ENCODE measurements at regions not wholly inside any gene's neighbourhood (a gene's known extent, or its start where the extent isn't known, plus 50 kb on each side); places are given as distances from the start of the nearest gene placed in this dataset.
"Not testable (repeated sequence)": the region's sequence is repeated elsewhere in the genome, so short reads cannot be mapped to it uniquely, and the experiment has no call there.

DNA sequence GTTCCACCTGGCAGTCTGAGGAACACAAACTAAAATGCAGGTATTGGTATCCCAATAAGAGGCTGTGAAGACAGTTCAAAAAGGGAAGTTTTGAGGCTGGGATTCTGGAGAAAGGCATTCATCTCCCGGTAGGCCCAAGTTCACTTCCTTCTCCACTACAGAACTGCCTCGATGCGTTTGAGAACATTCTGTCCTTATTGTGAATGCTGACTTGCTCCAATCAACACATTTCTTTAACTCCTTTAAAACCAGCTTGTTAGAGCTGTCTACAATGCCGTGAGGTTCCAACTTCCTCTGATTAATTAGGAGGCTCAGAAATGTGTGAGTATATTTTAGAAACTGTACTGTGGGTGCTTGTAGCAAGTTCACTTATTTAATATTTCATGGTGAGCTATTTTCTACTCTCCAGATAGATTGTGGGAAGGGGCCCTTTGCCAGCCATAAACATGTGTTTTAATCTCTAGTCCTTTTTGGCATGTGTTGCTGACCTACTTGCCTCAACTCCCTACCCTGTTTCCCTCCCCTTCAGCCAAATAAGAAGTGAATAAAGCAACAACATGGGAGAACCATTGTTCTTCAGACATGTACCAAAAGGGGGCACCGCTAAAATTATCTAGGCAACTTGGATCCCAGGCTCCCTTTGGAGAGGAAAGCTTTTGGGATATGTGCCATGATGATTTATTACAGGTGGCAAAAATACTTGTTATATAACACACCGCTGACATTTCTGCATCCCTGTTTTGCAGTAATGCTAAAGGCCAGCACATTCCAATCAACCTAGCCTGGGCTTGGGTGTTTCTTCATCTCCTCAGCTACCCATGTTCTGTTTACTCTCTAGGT is 245.6 kb downstream of the BLID start:
- no peak for DNase-seq (ENCODE audit: low read depth)

DNA sequence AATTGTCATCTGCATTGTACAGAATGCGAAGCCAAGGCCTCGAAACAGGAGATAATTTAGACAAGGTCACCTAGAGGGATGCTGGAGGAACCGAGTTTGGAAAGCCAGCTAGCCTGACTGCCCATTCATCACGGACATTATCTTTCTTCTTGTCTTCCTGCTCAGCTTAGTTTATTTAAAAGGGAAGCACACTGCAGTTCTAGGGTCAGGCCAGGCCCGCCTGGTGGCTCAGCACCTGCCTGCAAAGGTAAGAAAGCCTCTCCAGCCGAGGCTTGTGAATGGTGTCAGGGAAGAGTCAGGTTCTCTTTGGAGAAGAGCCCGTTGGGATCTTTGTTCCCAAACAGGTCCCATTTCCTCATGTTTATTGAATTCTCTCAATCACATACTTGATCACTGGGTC is 246.5 kb downstream of the BLID start:
- no peak for DNase-seq (ENCODE audit: low read depth)

DNA sequence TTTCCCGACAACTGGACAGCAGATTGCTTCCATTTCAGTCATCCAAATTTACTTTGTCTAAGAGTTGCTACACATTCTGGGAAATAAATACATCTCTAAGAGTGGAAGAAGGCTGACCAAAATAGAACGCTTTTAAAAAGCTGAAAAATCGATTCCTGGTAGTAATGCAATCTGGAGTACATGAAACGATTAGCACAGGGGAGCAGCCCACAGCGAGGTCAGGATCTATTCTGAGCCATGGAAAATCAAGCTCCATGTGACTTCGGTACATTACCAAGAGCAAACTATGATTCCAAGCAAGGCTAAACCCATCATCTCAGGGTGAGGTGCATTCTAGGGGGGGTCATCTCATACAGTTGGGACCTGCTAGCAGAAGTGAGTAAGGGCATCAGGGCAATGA is 249.3 kb downstream of the BLID start:
- no peak for DNase-seq (ENCODE audit: low read depth)

DNA sequence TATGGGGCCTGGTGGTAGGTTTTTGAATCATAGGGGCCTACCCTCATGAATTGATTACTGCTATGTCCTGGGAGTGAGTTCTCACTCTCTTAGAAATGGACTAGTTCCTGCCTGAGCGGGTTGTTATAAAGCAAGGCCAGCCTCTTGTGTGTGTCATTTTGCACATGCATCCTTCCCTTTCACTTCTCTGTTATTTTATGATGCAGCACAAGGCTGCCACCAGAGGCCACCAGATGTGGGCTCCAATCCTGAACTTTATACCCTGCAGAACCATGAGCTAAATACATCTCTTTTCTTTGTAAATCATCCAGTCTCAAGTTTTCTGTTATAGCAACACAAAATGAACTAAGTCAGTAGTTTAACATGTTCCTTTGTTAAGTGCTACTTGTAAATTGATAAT is 251.4 kb downstream of the BLID start:
- no peak for DNase-seq (ENCODE audit: low read depth)

DNA sequence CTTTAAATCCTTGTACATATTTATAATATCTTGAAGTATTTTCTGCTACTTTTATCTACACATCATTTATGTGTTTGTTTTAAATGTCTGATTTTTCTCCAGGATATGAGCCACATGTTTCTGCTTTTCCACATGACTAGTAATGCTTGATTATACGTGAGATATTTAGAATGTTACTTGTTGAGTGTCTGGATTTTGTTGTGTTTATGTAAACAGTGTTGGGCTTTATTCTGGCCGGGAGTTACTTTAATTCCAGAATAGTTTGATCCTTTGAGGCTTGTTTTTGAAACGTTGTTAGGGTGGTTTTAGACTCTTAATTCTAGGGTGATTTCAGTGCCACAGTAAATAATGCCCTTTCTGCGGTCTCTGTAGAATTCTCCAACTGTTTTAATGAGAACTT is 252.9 kb downstream of the BLID start:
- DNase-seq (ENCODE audit: low read depth): no peak

DNA sequence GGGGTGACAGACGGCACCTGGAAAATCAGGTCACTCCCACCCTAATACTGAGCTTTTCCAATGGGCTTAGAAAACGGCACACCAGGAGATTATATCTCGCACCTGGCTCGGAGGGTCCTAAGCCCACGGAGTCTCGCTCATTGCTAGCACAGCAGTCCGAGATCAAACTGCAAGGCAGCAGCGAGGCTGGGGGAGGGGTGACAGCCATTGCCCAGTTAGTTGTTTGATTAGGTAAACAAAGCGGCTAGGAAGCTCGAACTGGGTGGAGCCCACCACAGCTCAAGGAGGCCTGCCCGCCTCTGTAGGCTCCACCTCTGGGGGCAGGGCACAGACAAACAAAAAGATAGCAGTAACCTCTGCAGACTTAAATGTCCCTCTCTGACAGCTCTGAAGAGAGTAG is 260.9 kb downstream of the BLID start:
- DNase-seq (ENCODE audit: low read depth): not testable (repeated sequence)

DNA sequence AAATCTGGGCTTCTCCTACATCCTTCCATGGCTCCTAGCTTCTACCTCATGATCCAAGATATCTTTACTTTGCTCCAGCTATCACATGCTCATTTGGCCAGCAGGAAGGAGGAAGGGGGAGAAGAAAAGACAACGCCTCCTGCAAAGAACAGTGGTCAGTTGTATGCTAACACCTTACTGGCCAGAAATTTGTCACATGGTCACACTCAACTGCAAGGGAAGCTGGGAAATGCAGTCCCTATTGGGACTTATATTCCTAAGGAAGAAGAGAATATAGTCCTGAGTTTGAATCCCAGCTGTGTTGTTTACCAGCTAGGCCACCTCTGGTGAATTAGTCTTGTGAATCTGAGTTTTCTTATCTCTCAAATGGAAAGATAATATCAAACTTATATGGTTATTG is 272.0 kb downstream of the BLID start:
- peak; percentile 61 for DNase-seq (ENCODE audit: low read depth)

DNA sequence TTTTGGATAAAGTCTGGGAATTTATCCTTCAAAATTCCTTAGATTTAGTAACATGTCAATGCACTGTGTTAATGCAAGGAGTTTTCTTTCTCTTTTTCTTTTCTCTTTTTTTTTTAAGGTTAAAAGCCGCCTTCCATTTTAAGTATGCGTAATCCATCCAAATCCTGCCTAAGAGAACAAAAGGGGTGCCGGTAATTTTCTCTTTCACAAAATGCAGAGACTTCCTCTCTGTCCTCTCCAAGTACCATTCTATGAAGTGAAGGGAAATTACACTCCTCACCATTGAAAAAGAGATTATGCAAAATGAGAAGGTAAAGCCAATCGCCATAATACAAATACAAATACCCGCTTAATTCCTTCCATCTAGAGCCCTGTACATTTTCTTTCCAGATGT is 273.8 kb downstream of the BLID start:
- no peak for DNase-seq (ENCODE audit: low read depth)

DNA sequence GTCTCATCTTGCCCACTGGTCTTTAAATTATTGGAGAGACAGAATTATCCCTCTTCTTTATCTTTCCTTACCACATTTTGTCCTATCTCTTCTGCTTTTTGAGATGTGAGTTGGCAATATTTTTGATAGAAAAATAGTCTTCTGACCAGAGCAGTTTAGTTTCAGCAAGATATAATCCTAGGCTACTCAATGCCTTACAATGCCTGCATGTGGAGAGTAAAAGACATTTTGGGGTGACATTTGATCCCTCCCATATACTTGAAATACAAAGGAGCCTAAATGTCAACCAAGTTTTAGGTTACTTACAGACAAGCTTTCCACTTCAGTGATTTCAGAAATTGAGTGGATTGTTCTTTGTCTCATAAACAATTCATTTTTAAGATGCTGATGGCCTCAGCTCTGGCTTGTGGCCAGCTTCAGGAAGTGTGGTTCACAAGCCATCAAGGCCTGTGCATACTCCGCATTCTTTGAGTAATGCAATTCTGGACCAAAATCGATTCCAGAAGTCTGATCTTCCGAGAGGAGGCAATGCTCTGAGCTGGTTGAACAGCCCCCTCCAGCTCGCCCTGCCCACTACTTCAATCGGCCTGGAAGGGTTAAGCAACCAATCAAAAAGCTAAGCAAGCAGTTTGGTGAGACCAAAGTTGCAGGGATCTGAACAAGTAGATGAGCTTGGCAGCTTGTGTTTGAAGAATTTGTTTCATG is 274.4 kb downstream of the BLID start:
- peak; percentile 26 for DNase-seq (ENCODE audit: low read depth)

DNA sequence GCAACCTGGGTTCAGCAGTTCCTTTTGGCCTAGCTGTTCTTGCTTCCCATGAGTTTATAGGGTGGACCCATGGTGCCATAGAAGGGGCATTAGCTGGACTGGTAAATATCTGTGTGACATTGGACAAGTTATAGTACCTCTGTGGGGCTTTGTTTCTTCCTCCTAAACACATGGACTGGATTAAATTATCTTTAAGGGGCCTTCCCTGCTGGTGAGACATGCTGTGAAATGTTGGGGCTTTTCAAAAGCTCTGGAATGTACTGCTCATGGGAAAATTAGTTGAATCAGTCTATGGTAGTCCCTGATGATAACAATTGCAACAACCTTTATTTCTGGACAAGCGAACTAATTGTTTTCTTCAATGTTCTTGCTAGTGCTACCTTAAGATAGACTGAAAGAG is 276.2 kb downstream of the BLID start:
- DNase-seq (ENCODE audit: low read depth): no peak

DNA sequence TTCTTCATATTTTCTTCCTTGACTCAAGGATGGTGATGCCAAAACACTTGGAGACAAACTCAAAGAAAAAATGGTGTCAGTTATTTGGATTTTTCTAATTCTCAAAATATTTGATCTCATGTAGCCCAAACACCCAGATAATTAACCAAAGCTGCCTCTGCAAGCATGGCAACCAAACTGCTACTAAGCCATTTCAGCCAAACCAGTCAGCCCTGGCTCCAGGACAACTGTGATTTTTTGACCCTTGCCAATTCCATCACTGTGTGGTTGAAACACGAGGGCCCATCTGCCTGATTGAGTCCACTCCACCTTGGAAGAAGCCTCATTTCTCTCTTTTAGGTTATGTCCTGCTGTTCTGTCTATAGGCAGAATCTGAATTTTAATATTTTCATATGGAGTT is 277.4 kb downstream of the BLID start:
- no peak for DNase-seq (ENCODE audit: low read depth)

DNA sequence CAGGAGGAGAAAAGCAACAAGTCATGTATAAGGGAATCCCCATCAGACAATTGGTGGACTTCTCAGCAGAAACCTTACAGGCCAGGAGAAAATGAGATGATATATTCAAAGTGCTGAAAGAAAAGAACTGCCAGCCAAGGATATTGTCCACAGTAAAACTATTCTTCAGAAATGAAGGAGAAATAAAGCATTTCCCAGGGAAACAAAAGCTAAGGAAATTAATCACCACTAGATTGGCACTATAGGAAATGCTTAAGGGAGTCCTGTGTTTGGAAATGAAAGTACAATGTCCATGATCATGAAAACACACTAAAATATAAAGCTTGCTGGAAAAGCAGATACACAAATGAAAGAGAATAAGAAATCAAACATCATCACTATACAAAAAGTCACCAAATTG is 282.0 kb downstream of the BLID start:
- DNase-seq (ENCODE audit: low read depth): no peak

DNA sequence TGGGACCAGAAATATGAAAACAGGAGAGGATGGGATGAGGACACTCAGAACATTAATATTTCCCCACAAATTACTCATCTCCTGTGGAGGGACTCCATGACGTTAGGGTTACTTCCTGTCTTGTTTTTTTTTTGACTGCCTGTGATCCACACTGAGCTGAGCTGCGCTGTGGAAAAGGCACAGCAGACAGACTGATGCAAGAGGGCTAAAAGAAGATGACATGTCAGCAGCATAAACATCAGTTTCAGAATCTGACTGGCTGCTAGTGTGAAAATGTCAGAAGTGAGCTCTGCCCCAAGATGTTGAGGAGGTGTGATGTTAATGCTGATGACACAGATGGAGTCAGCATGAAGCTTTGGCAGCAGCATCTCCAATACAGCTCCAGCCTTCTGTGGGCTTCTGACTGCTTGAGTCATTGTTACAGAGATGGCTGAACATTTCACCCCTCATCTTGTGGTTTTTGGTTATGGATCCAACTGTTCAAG is 286.8 kb downstream of the BLID start:
- DNase-seq (ENCODE audit: low read depth): peak; percentile 98

DNA sequence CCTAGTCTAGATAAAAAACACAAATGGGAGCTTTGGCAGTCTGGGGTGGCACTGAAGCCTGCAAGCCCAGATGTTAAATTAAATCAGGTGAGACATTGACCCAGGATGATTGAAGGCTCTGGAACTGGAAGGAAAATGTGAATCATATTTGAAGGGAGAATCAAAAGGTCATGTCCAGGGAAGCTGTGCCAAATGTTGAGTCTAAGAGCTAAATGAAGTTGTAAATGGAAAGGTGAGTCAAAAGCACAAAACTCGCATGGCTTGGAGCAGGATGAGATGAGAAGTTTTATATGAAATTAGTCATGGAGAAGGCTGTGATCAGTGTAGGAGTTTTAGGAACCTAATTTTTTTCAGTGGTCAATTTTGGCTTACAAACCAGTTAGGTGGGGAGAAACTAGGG is 301.1 kb downstream of the BLID start:
- peak; percentile 66 for DNase-seq (ENCODE audit: low read depth)

DNA sequence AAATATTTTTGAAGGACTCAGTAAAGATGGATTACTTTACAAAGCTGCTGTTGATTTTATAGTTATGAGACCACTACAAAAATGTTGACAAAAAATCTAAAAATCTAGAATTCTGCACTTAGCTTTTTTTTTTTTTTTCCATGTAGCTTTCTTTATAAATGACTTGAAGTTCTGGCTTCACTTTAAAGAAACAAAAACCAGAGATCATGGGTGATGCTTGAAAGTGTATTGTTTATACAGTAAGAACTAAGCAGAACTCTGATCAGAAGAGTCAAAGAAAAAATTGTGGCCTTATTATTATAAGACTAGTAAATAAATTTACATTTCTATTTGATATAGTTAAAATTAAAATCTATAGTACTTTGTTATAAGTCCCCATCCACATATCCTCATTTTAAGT is 301.7 kb downstream of the BLID start:
- DNase-seq (ENCODE audit: low read depth): no peak

DNA sequence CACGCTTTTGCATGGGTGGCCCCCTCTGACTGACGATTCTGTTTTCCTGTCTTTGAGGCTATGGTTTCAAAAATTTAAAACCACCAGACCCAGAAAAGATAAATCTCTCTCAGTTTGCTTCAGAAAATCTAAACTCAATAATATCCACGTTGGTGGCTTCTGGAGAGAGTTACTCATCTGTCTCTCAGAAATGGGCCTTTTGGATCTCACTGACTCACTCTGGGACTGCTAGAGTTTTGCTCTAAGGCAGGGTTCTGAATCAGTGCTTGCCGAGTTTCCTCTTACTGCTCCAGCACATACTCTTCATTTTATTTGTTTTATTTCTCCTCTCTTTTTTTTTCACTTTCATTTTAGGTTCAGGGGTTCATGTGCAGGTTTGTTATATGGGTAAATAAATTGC is 305.7 kb downstream of the BLID start:
- peak; percentile 54 for DNase-seq (ENCODE audit: low read depth)

DNA sequence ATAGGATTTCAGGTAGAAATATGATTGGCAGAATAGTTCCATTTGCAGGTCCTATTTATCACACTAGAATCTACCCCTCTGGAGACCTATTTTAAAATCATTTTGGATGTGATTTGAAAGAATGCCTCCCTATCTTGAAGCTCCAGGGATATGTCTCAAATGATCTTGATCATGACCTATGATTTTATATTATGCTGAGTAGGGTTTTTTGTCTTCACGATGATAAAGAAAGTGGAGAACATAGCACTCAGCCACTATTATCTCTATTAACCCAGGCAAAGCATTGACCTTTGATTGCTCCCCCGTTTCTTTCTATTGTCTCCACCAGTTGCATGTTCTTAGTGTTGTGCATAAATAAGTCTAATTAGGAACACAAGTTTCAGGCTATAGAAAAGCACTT is 307.9 kb downstream of the BLID start:
- no peak for DNase-seq (ENCODE audit: low read depth)

DNA sequence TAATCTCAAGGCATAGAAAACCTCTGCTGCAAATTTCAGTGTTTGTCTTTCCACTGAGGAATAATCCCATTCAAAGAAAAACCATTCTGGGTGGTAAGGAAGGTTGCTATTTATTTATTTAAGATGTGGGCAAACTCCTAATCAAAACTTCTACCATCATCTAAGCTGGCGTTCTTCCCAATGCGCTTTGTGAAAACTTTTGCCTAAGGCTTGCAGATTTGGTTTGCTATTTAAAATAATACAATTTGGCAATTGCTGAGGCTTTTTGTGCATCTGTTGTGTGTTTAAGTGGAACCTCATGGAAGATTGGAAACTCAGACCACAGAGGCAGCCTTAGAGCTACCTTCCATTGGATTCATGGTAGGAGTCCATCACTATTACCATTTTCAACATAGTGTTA is 309.0 kb downstream of the BLID start:
- no peak for DNase-seq (ENCODE audit: low read depth)

DNA sequence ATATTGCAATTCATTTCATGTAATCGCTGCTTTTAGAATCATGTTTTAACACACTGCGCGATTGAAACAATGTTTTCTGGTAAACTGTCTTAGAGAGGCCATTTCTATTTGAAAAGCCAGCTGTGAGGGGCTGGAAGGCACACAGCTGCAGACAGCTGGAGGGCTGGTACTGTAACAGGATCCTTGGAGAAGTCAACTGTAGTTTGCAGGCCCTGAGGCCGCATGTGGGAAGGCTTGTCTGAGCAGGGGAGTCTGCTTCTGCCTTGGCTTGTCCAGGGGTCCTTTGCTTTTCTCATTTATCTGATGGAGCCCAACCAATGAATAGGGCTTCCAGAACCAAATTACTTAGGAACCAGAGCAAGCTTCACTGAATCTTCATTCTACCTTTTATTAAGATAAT is 313.5 kb downstream of the BLID start:
- no peak for DNase-seq (ENCODE audit: low read depth)

DNA sequence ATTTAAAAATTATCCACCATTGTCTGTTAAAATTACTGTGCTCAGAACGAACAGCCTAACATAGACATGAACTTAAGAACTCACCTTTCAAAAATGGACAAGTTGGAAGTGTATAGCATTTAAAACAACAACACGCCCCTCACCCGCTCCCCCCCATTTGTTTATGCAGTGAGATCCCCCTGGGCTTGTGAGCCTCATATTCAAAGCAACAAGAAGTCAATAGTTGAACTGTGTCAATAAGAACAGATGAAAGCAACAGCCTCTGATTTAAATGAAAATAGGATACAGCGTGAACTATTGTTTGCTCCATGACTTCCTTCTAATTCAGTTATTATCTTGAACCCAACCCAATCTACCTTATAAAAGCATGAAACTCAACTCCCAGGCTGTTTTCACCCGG is 314.2 kb downstream of the BLID start:
- DNase-seq (ENCODE audit: low read depth): no peak

DNA sequence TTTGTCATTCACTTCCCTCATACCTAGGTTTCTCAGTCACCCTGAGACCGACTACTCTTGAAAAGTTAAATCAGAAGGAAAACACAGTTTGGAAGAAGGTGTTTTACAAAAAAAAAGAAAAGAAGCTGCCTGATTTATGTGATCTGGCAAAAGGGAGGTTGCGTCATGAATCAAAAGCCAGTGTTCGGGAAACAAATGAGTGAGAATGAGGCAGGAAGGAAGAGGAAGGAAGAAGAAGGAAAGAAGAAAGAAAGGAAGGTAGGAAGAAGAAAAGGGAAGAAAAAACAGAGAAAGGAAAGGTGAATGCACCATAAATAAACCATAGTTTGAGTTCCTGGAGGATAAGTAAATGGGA is 314.6 kb downstream of the BLID start:
- no peak for DNase-seq (ENCODE audit: low read depth)

DNA sequence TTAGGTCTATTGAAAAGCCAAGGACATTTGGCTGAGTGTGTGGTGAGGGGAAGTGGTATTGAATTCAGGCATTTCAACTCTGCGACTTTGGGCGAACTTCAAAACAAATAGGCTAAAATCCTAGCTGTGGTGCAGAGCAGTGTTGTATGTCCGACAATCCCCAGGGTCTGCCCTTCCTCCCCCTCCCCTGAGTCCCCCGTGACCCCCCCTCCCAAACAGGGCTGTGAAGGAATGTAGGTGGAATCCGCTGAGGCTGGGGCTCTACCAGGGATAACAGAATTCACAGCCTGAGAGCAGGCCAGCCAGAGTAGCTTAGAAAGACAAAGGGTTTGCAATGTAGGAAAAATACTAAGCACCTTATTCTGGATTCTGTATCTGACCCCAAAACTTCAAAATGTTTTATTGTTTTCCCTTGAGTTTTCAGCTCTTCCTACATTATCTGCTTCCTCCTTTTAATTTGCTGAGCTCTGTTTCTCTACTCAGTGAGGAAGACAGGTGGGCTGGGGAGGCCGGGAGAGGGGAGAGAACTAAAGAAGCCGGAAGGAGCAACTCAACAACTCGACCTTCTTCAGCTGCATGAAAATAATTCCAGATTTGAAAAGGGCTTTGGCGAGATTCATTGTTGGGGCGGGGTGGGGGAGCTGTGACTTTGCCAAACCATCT is 315.2 kb downstream of the BLID start:
- no peak for DNase-seq (ENCODE audit: low read depth)

DNA sequence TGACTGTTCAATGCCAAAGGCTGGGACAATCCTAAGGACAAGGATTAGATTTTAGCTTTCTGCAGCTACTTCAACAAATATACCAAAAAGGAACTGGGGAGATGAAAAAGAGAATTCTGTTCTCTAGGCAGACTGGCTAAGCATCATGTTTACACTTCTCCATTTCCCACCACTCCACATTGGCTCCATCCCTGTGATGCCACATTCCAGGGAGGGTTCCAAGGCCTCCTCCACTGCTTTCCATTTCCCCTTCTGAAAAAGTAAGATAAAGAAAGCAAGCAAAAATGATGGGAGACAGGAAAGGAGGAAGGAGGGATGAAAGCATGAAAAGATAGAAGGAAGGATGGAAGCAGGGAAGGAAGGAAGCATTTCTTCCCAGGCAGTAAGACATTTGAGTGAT is 315.8 kb downstream of the BLID start:
- DNase-seq (ENCODE audit: low read depth): no peak

Data from HT1080 (cell line).